ENCODE measurements at regions not wholly inside any gene's neighbourhood (a gene's known extent, or its start where the extent isn't known, plus 50 kb on each side); places are given as distances from the start of the nearest gene placed in this dataset.

GRCh38 chr2:147686365-147686764 lies 158.5 kb upstream of the ACVR2A start:
- TF ChIP-seq CTCF (IDR thresholded peaks at IDR 0.05; ENCODE audit: insufficient read depth, low read length): no peak
- no peak for TF ChIP-seq POLR2AphosphoS5 (IDR thresholded peaks at IDR 0.05; ENCODE audit: low read depth)
- no peak for TF ChIP-seq REST (IDR thresholded peaks at IDR 0.05; ENCODE audit: insufficient replicate concordance, low read depth)
- no peak for TF ChIP-seq GABPA (IDR thresholded peaks at IDR 0.05; ENCODE audit: low read depth)
- TF ChIP-seq SPI1 (IDR thresholded peaks at IDR 0.05; ENCODE audit: borderline replicate concordance, low read depth): no peak

All from HL-60 (cell line).